A549 (cell line): ENCODE measurements at regions not wholly inside any gene's neighbourhood (a gene's known extent, or its start where the extent isn't known, plus 50 kb on each side); places are given as distances from the start of the nearest gene placed in this dataset.

Experiments used
- BHLHE40 ChIP-seq: IDR thresholded peaks from 2 replicates; pipeline ENCODE4 v1.6.1; 2012; ENCODE audit warnings: low read depth, low read length, inconsistent platforms
- CEBPB ChIP-seq, 2 experiments: fragments of >200 bp in 1 of 2; sonication (Bioruptor Twin) in 1 of 2; formaldehyde crosslinking in 1 of 2; IDR thresholded peaks; 2 replicates each; pipeline ENCODE4 v1.6.1; 2012 to 2016
- EP300 ChIP-seq, 2 experiments: fragments of >200 bp; sonication (Bioruptor Twin); formaldehyde crosslinking; IDR thresholded peaks; 2 replicates in 1 of 2; 3 replicates in 1 of 2; pipeline ENCODE4 v1.6.1; 2016 to 2017
- MAX ChIP-seq: IDR thresholded peaks from 2 replicates; pipeline ENCODE4 v1.6.1; 2012
- RFX5 ChIP-seq: fragments of 450-650 bp; IDR thresholded peaks from 2 replicates; pipeline ENCODE4 v1.7.1; 2014; ENCODE audit warnings: antibody characterized with exemption, mild to moderate bottlenecking, moderate library complexity

GRCh38 chr1:87864676-87865075 lies 536.0 kb downstream of the LMO4 start:
- no peak for TF ChIP-seq BHLHE40
- TF ChIP-seq RFX5, result no peak
- TF ChIP-seq EP300 (IDR thresholded peaks at IDR 0.05), result no peak
- TF ChIP-seq CEBPB (IDR thresholded peaks at IDR 0.05), result no peak
- no peak for TF ChIP-seq MAX
